Neural progenitor cell (in vitro differentiated cells): ENCODE measurements at regions not wholly inside any gene's neighbourhood (a gene's known extent, or its start where the extent isn't known, plus 50 kb on each side); places are given as distances from the start of the nearest gene placed in this dataset.

Experiments used
- CTCF ChIP-seq: fragments of 200-600 bp; sonication (generic); IDR thresholded peaks from 2 replicates; pipeline ENCODE4 v1.5.1; 2017; ENCODE audit warnings: antibody characterized with exemption, mild to moderate bottlenecking
- EZH2phosphoT487 ChIP-seq: fragments of 200-600 bp; sonication (generic); IDR thresholded peaks from 2 replicates; pipeline ENCODE4 v1.6.1; 2017; ENCODE audit warnings: antibody characterized with exemption

GRCh38 chr1:212512816-212513559 is 80.3 kb downstream of the NENF start:
- TF ChIP-seq CTCF (no peak), EZH2phosphoT487 (no peak)
